Uterus (tissue), 2 donors: ENCODE measurements at regions not wholly inside any gene's neighbourhood (a gene's known extent, or its start where the extent isn't known, plus 50 kb on each side); places are given as distances from the start of the nearest gene placed in this dataset.
A peak's percentile ranks its signal among the peaks of the same experiment; 100 is the strongest.

Source experiments
- CTCF ChIP-seq, 4 experiments: fragments of 200-600 bp in 2 of 4; fragments of 450-650 bp in 2 of 4; sonication (generic) in 2 of 4; IDR thresholded peaks; one replicate each; pipeline ENCODE4 v1.5.1; 2016 to 2019; ENCODE audit warnings: antibody characterized with exemption in 4 of 4, mild to moderate bottlenecking in 2 of 4, moderate library complexity in 1 of 4
- POLR2A ChIP-seq, 2 donors: fragments of 450-650 bp; IDR thresholded peaks; one replicate each; pipeline ENCODE4 v1.6.1; 2016; ENCODE audit warnings: antibody characterized with exemption in 2 of 2, mild to moderate bottlenecking in 1 of 2, moderate library complexity in 1 of 2

- TF ChIP-seq CTCF (IDR thresholded peaks at IDR 0.05) (no peak), POLR2A (IDR thresholded peaks at IDR 0.05) (peak in 1 of 2 donors; percentile 6)
Observed at GRCh38 chr6:43926634-43927531, 156.9 kb downstream of the VEGFA start.
